Naive thymus-derived CD4-positive, alpha-beta T cell (primary cell): ENCODE measurements at regions not wholly inside any gene's neighbourhood (a gene's known extent, or its start where the extent isn't known, plus 50 kb on each side); places are given as distances from the start of the nearest gene placed in this dataset.

Source experiments
- ATAC-seq: fragments of 150-1000 bp; cut with Tn5 transposase; 2 replicates; pipeline ENCODE4 v1.10.0; 2021; ENCODE audit warnings: mild to moderate bottlenecking, moderate library complexity
- CTCF ChIA-PET: fragments of 350-600 bp; sonication (Branson Sonifier 250); formaldehyde crosslinking; loops from one replicate; lab custom pipeline; 2021; ENCODE audit warnings: antibody characterized with exemption; lab: Charles Lee
- POLR2A ChIA-PET: fragments of 350-600 bp; sonication (Branson Sonifier 250); formaldehyde crosslinking; loops from one replicate; lab custom pipeline; 2021; ENCODE audit warnings: antibody characterized with exemption, inconsistent platforms; lab: Charles Lee
- DNase-seq, 9 donors: peaks; one replicate each; pipeline versions ENCODE4 v3.0.0 to v3.0.0-alpha.2; 2020 to 2022; ENCODE audit warnings: mixed read lengths in 1 of 9
- H3K27ac ChIP-seq: one replicate; pipeline ENCODE4 v1.7.0; 2013; ENCODE audit warnings: mild to moderate bottlenecking, low read depth, low read length, moderate library complexity
- H3K27me3 ChIP-seq, 2 donors: one replicate each; pipeline ENCODE4 v1.7.0; 2013; ENCODE audit warnings: low read length in 2 of 2, mild to moderate bottlenecking in 2 of 2, moderate library complexity in 2 of 2; ENCODE audit not compliant: control insufficient read depth in 2 of 2, insufficient read depth in 2 of 2
- H3K36me3 ChIP-seq, 3 experiments: 1 replicate in 2 of 3; 2 replicates in 1 of 3; pipeline ENCODE4 v1.7.0; 2013; ENCODE audit warnings: low read length in 3 of 3, mild to moderate bottlenecking in 3 of 3, moderate library complexity in 1 of 3; ENCODE audit not compliant: insufficient read depth in 3 of 3, control insufficient read depth in 2 of 3
- H3K4me1 ChIP-seq, 2 donors: one replicate each; pipeline ENCODE4 v1.7.0; 2013; ENCODE audit warnings: low read length in 2 of 2, mild to moderate bottlenecking in 2 of 2, moderate library complexity in 1 of 2; ENCODE audit not compliant: control insufficient read depth in 2 of 2, insufficient read depth in 2 of 2
- H3K4me3 ChIP-seq: 2 replicates; pipeline ENCODE4 v1.7.0; 2013; ENCODE audit warnings: mild to moderate bottlenecking, low read length
- H3K9me3 ChIP-seq, 3 experiments: 1 replicate in 2 of 3; 2 replicates in 1 of 3; pipeline ENCODE4 v1.7.0; 2013; ENCODE audit warnings: low read length in 3 of 3; ENCODE audit not compliant: control insufficient read depth in 2 of 3
- H3K27ac Mint-ChIP-seq, 9 donors: one replicate each; pipeline ENCODE4 v1.8.0; 2020 to 2022; ENCODE audit warnings: mixed read lengths in 9 of 9, mild to moderate bottlenecking in 8 of 9, moderate library complexity in 5 of 9, inconsistent platforms in 2 of 9
- H3K27me3 Mint-ChIP-seq, 5 donors: one replicate each; pipeline ENCODE4 v1.8.0; 2021 to 2022; ENCODE audit warnings: mixed read lengths in 5 of 5, mild to moderate bottlenecking in 1 of 5
- H3K36me3 Mint-ChIP-seq, 5 donors: one replicate each; pipeline ENCODE4 v1.8.0; 2020 to 2022; ENCODE audit warnings: mixed read lengths in 5 of 5, mild to moderate bottlenecking in 3 of 5, inconsistent platforms in 1 of 5
- H3K4me1 Mint-ChIP-seq, 7 donors: one replicate each; pipeline ENCODE4 v1.8.0; 2020 to 2022; ENCODE audit warnings: mixed read lengths in 7 of 7, mild to moderate bottlenecking in 3 of 7, inconsistent platforms in 1 of 7
- H3K4me3 Mint-ChIP-seq, 10 donors: one replicate each; pipeline ENCODE4 v1.8.0; 2020 to 2022; ENCODE audit warnings: mild to moderate bottlenecking in 10 of 10, mixed read lengths in 10 of 10, moderate library complexity in 6 of 10, inconsistent platforms in 2 of 10
- H3K9me3 Mint-ChIP-seq, 11 donors: one replicate each; pipeline ENCODE4 v1.8.0; 2020 to 2022; ENCODE audit warnings: mixed read lengths in 11 of 11, mild to moderate bottlenecking in 4 of 11, inconsistent platforms in 1 of 11, moderate library complexity in 1 of 11
- intact Hi-C, 2 donors: fragments of 100-400 bp; cut with micrococcal nuclease; formaldehyde crosslinking; loops; one replicate each; pipeline ENCODE4 v1.15.1; 2023

- Histone ChIP-seq H3K27ac (no peak overlapping the region), H3K4me3 (no peak overlapping the region), H3K27me3 (no peaks in the 10 kb centered on the region), H3K4me1 (no peaks in the 10 kb centered on the region), H3K9me3 (no peaks in the 10 kb centered on the region), H3K36me3 (no peaks in the 10 kb centered on the region)
- ATAC-seq (no peak), DNase-seq (no peak)
- Mint-ChIP-seq H3K27ac (no peak overlapping the region), H3K9me3 (peaks cover 0 to 41% (median 6%) of the 10 kb centered on the region in 11 donors), H3K36me3 (no peaks in the 10 kb centered on the region), H3K4me3 (no peak overlapping the region), H3K27me3 (no peaks in the 10 kb centered on the region), H3K4me1 (no peaks in the 10 kb centered on the region)
- intact Hi-C loops, result no loop called here
- ChIA-PET CTCF (no interaction called here), POLR2A (no interaction called here)
Measured at GRCh38 chr3:1775321-1775720, 323.3 kb upstream of the CNTN4 start.

DNA sequence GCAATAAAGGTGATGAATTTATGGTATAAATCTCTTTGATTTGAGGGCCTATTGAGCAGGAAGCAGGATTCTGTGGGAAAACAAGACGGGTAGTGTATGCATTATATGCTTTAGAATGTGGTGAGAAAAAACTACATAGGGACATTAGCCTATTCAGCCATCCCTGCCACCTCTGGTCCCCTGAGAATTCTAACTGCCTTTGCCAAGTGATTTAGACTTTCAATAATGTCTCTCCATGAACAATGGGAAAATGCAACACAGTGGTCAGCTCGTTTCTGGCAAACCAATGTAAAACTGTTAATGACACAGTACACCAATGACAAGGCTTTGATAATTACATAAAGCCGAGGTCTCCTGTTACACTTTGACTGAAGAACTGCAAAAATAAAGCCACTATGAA is 314.7 kb upstream of the CNTN4 start:
- H3K27ac ChIP-seq, result no peak overlapping the region
- no peak for DNase-seq
- H3K27me3 ChIP-seq, result no peaks in the 10 kb centered on the region
- ChIA-PET CTCF (no interaction called here), POLR2A (no interaction called here)
- H3K4me1 Mint-ChIP-seq, result no peaks in the 10 kb centered on the region
- no peak for ATAC-seq
- no peak overlapping the region for H3K4me3 Mint-ChIP-seq
- no peak overlapping the region for H3K4me3 ChIP-seq
- no peaks in the 10 kb centered on the region for H3K36me3 ChIP-seq
- H3K27me3 Mint-ChIP-seq, result no peaks in the 10 kb centered on the region
- no peaks in the 10 kb centered on the region for H3K9me3 ChIP-seq
- intact Hi-C loops, result no loop called here
- H3K27ac Mint-ChIP-seq, result no peak overlapping the region
- H3K9me3 Mint-ChIP-seq, result peaks cover 0 to 11% (median 3%) of the 10 kb centered on the region in 11 donors
- H3K4me1 ChIP-seq, result no peaks in the 10 kb centered on the region
- no peaks in the 10 kb centered on the region for H3K36me3 Mint-ChIP-seq

- no peak for ATAC-seq
- no peak overlapping the region for H3K27ac Mint-ChIP-seq
- H3K4me1 ChIP-seq, result no peaks in the 10 kb centered on the region
- H3K4me3 ChIP-seq, result no peak overlapping the region
- no peaks in the 10 kb centered on the region for H3K27me3 ChIP-seq
- ChIA-PET POLR2A (no interaction called here), CTCF (no interaction called here)
- H3K27me3 Mint-ChIP-seq, result no peaks in the 10 kb centered on the region
- no peak overlapping the region for H3K27ac ChIP-seq
- no peaks in the 10 kb centered on the region for H3K9me3 ChIP-seq
- H3K9me3 Mint-ChIP-seq, result peaks cover 0 to 11% (median 5%) of the 10 kb centered on the region in 11 donors
- H3K4me3 Mint-ChIP-seq, result no peak overlapping the region
- DNase-seq, result no peak
- H3K36me3 ChIP-seq, result no peaks in the 10 kb centered on the region
- H3K36me3 Mint-ChIP-seq, result no peaks in the 10 kb centered on the region
- no peaks in the 10 kb centered on the region for H3K4me1 Mint-ChIP-seq
- intact Hi-C loops, result no loop called here
Measured at GRCh38 chr3:1787094-1787493, 311.6 kb upstream of the CNTN4 start.

DNA sequence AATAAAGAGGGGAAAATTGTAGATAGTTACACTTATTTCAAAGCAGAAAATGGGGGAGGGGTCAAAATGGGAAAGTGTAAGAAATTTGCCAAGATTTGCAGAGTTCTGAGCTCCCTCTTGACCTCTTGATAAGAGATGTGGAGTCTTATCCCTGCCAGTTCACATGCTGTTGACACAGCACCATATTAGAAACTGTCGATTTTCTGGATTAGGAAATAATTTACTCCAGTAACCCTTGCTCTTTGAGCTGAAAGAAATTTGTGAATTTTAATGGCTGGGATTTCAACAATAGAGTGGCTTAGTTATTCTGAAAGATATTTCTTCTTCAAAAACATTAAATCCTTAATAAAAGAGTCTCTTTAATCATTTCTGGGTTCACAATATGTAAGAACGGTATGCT is 306.2 kb upstream of the CNTN4 start:
- no peaks in the 10 kb centered on the region for H3K4me1 ChIP-seq
- CTCF ChIA-PET, result no interaction called here

DNA sequence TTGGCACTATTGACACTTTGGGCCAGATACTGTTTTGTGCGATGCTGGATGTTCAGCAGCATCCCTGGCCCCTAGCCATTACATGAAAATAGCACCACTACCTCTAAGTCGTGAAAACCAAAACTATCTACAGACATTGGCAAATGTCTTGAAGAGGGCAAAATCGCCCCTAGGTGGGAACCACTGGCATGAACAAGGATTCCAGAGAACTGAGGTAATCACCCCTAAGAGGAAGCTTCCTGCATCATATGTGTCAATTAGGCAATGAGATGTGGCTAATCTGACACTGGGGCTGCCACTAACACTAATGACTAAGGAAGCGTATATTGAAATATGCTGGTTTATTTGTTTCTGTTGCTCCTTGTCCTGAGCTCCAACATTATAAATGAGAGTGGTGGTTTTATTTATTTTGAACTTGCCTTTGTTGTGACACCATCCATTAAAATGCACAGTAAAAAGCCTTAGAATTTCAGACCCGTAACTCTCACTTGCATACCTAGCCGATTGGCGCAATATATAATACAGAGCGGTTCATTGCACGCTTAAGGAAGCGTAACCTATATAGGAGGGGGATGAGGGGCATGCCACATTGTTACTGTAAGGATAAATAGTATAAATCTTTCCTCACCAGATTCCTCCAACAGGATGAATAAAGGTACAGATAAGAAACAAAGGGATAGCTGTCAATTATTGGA is 299.8 kb upstream of the CNTN4 start:
- Histone ChIP-seq H3K4me1 (no peaks in the 10 kb centered on the region), H3K27ac (no peak overlapping the region), H3K27me3 (no peaks in the 10 kb centered on the region), H3K4me3 (no peak overlapping the region), H3K9me3 (no peaks in the 10 kb centered on the region), H3K36me3 (no peaks in the 10 kb centered on the region)
- Mint-ChIP-seq H3K27ac (no peak overlapping the region), H3K4me1 (no peaks in the 10 kb centered on the region), H3K4me3 (no peak overlapping the region), H3K27me3 (no peaks in the 10 kb centered on the region), H3K36me3 (no peaks in the 10 kb centered on the region), H3K9me3 (peaks cover 0 to 10% (median 5%) of the 10 kb centered on the region in 11 donors)
- intact Hi-C loops, result no loop called here
- DNase-seq (no peak), ATAC-seq (no peak)
- POLR2A ChIA-PET, result no interaction called here
- CTCF ChIA-PET, result no interaction called here

More for the DNA sequence above, 306.2 kb upstream of the CNTN4 start:
- Mint-ChIP-seq H3K27me3 (no peaks in the 10 kb centered on the region), H3K27ac (no peak overlapping the region), H3K36me3 (no peaks in the 10 kb centered on the region), H3K4me1 (no peaks in the 10 kb centered on the region), H3K9me3 (peaks cover 0 to 10% (median under 1%) of the 10 kb centered on the region in 11 donors), H3K4me3 (no peak overlapping the region)
- POLR2A ChIA-PET, result no interaction called here
- Histone ChIP-seq H3K27ac (no peak overlapping the region), H3K27me3 (no peaks in the 10 kb centered on the region), H3K36me3 (no peaks in the 10 kb centered on the region), H3K4me3 (no peak overlapping the region), H3K9me3 (no peaks in the 10 kb centered on the region)
- intact Hi-C loops, result no loop called here
- DNase-seq, result no peak
- no peak for ATAC-seq

GRCh38 chr3:1805331-1805730 is 293.3 kb upstream of the CNTN4 start:
- H3K27ac ChIP-seq, result no peak overlapping the region
- DNase-seq (no peak), ATAC-seq (no peak)
- ChIA-PET POLR2A (no interaction called here), CTCF (no interaction called here)
- no peaks in the 10 kb centered on the region for H3K4me1 Mint-ChIP-seq
- no peaks in the 10 kb centered on the region for H3K27me3 ChIP-seq
- H3K9me3 Mint-ChIP-seq, result peaks cover 9 to 43% (median 18%) of the 10 kb centered on the region in 11 donors
- H3K27me3 Mint-ChIP-seq, result no peaks in the 10 kb centered on the region
- H3K9me3 ChIP-seq, result peaks cover 0 to 4% (median 0%) of the 10 kb centered on the region in 3 experiments
- peaks cover 0 to 10% (median 0%) of the 10 kb centered on the region in 5 donors for H3K36me3 Mint-ChIP-seq
- intact Hi-C loops, result no loop called here
- H3K4me1 ChIP-seq, result no peaks in the 10 kb centered on the region
- H3K27ac Mint-ChIP-seq, result no peak overlapping the region
- no peak overlapping the region for H3K4me3 ChIP-seq
- H3K36me3 ChIP-seq, result no peaks in the 10 kb centered on the region
- no peak overlapping the region for H3K4me3 Mint-ChIP-seq

- no peak overlapping the region for H3K27ac ChIP-seq
- no peak overlapping the region for H3K4me3 Mint-ChIP-seq
- no peaks in the 10 kb centered on the region for H3K4me1 ChIP-seq
- ChIA-PET CTCF (no interaction called here), POLR2A (no interaction called here)
- H3K36me3 ChIP-seq, result no peaks in the 10 kb centered on the region
- DNase-seq (no peak), ATAC-seq (no peak)
- H3K36me3 Mint-ChIP-seq, result peaks cover 0 to 10% (median 0%) of the 10 kb centered on the region in 5 donors
- no peaks in the 10 kb centered on the region for H3K27me3 Mint-ChIP-seq
- H3K4me3 ChIP-seq, result no peak overlapping the region
- H3K27ac Mint-ChIP-seq, result no peak overlapping the region
- intact Hi-C loops, result no loop called here
- H3K9me3 Mint-ChIP-seq, result peaks cover 9 to 52% (median 18%) of the 10 kb centered on the region in 11 donors
- H3K27me3 ChIP-seq, result no peaks in the 10 kb centered on the region
- H3K9me3 ChIP-seq, result peaks cover 0 to 4% (median 0%) of the 10 kb centered on the region in 3 experiments
- no peaks in the 10 kb centered on the region for H3K4me1 Mint-ChIP-seq
Measured at GRCh38 chr3:1808590-1808989, 290.1 kb upstream of the CNTN4 start.
